GM10266 (cell line): ENCODE measurements at regions not wholly inside any gene's neighbourhood (a gene's known extent, or its start where the extent isn't known, plus 50 kb on each side); places are given as distances from the start of the nearest gene placed in this dataset.

Experiments used
- DNase-seq: peaks from one replicate; pipeline ENCODE4 v3.0.0; 2012; ENCODE audit errors: extremely low spot score
- TF ChIP-seq, protein P1 (sequence below): IDR thresholded peaks from 2 replicates; pipeline ENCODE4 v1.5.1; 2012; ENCODE audit warnings: mild to moderate bottlenecking, low read depth; ENCODE audit not compliant: control insufficient read depth, insufficient read depth; ENCODE audit errors: missing control alignments

GRCh38 chr10:78806681-78807221, 262.0 kb upstream of the ZMIZ1 start:
- TF ChIP-seq, protein P1, sequence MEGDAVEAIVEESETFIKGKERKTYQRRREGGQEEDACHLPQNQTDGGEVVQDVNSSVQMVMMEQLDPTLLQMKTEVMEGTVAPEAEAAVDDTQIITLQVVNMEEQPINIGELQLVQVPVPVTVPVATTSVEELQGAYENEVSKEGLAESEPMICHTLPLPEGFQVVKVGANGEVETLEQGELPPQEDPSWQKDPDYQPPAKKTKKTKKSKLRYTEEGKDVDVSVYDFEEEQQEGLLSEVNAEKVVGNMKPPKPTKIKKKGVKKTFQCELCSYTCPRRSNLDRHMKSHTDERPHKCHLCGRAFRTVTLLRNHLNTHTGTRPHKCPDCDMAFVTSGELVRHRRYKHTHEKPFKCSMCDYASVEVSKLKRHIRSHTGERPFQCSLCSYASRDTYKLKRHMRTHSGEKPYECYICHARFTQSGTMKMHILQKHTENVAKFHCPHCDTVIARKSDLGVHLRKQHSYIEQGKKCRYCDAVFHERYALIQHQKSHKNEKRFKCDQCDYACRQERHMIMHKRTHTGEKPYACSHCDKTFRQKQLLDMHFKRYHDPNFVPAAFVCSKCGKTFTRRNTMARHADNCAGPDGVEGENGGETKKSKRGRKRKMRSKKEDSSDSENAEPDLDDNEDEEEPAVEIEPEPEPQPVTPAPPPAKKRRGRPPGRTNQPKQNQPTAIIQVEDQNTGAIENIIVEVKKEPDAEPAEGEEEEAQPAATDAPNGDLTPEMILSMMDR, result no peak
- DNase-seq, result no peak

DNA sequence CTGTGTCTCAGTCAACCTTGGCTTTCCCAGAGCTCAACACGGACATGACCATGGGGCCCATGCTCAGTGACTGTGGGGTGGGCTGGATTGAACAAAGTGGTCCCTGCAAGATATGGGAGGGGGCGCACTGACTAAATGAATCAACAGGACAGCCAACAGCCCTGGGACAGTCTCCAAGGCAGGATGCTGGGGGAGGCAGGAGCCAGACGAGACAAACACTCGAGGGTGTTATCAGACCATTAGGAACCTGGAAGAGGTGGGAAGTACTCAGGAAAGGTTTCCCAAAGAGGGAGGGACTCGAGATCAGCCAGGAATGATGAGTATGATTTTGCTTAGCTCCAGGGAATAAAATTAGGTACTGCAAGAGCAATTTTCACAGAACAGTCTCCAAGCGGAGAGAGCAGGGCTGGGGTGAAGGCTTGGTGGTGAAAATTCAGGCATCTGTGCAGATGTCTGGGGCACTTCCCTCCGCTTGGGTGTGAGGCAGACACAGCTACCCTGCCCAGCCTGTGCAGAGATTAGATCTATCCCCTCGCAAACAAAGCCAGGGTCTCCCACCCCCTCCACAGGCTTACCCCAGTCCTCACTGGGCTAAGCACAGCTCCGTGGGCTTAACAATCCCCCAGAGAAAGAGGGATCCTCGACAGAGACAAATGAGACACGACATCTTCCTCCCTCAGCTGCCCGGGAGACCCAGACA, 261.1 kb upstream of the ZMIZ1 start:
- no peak for DNase-seq
- TF ChIP-seq, protein P1, result no peak

GRCh38 chr10:78808286-78808685, 260.5 kb upstream of the ZMIZ1 start:
- no peak for DNase-seq
- TF ChIP-seq, protein P1, result no peak

DNA sequence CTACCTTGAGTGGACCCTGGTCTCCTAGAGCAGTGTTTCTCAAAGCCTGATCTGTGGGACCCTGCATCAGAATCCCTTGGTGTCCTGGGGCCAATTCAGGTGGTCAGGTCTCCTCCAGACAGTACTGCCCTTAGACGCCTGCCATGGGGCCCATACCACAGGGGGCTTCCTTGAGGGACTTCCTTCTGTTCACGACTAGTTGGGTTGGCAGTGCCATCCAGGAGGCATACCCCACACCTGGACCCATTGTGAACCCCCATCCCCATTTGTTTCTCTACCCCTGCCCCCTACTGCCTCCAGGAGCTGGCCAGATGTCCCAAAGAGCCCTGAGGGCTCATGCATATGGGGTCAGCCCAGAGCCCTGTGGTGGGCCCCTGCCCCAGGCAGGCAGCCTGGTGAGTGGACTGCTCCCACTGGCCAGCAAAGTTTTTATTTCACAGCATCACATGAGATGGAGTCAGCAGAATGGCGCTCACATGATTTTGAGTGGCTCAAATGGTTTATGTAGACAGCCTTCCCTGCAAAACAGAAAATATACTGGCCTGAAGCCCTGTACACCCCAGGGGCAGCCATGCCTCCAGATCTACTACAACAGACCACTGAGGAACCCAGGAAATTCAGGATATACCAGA, 259.9 kb upstream of the ZMIZ1 start:
- no peak for DNase-seq
- TF ChIP-seq, protein P1, result no peak

DNA sequence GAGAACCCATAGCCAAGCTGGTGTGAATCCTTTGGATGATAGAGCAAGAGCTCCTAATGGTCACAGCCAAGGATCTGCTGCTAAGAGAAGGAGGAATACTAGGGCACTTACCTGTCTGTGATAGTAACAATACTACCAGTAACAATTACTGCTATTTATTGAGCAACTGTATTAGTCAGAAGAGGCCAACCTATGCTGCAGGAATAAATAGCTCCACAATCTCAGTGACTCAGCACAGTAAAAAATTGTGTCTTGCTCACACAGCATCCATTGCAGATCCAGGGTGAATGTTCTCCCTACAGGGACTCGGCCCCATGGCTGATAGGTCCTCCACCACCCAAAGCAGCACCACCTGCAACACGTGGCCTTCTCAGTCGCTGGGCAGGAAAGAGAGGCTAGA, 257.6 kb upstream of the ZMIZ1 start:
- TF ChIP-seq, protein P1, result no peak
- DNase-seq, result no peak

DNA sequence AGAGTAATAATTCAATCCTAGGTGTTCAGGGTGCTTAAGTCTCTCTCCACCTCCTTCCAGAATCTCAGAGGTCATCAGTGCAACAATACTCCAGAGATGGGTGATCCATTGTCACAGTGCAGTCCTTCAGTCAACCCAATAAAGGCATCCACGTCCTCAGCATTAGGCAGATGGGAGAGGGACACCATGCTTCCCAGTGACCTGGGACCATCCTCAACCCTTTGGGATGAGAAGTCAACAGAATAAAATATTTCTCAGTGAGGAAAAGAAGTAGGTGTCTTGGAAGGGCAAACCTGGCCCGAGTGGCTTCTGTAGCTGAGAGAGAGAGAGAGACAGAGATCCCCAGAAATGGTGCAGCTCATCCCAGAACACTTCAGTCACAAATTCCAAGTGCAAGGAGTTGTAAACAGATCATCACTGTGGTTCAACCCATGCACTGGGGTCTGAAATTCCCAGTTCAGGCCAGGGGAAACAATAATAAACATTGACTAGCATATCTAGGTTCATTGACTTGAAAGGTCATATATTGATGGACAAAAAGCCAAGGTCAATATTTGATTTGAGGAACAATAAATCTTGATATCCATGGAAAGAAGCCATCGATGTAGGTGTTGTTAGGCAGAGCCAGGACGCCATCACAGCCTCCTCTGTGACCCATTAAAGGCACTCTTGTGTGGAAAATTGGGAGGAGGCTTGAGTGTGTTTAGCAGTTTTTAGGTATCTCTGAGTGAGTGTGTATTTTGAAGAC, 256.0 kb upstream of the ZMIZ1 start:
- TF ChIP-seq, protein P1, result no peak
- DNase-seq, result no peak
